Esophagus squamous epithelium (tissue), 5 donors: ENCODE measurements at regions not wholly inside any gene's neighbourhood (a gene's known extent, or its start where the extent isn't known, plus 50 kb on each side); places are given as distances from the start of the nearest gene placed in this dataset.

ENCODE experiments used
- DNase-seq: peaks from one replicate; lab custom pipeline; 2025; lab: John Stamatoyannopoulos, UW
- H3K27ac ChIP-seq, 4 donors: fragments of 200-600 bp; sonication (generic); one replicate each; pipeline ENCODE4 v1.5.1; 2016 to 2019; ENCODE audit warnings: mild to moderate bottlenecking in 1 of 4
- H3K27me3 ChIP-seq, 4 donors: fragments of 200-600 bp; sonication (generic); 1 replicate in 3 of 4; 2 replicates in 1 of 4; pipeline versions ENCODE4 v1.5.1 to v1.6.0; 2017 to 2021; ENCODE audit warnings: antibody characterized with exemption in 1 of 4
- H3K36me3 ChIP-seq, 3 donors: fragments of 200-600 bp; sonication (generic); one replicate each; pipeline ENCODE4 v1.5.1; 2016 to 2019
- H3K4me1 ChIP-seq, 3 donors: fragments of 200-600 bp; sonication (generic); one replicate each; pipeline ENCODE4 v1.5.1; 2017 to 2019
- H3K4me3 ChIP-seq, 4 donors: fragments of 200-600 bp; sonication (generic); 1 replicate in 3 of 4; 2 replicates in 1 of 4; pipeline ENCODE4 v1.5.1; 2016 to 2019; ENCODE audit warnings: mild to moderate bottlenecking in 2 of 4, moderate library complexity in 1 of 4
- H3K9me3 ChIP-seq, 3 donors: fragments of 200-600 bp; sonication (generic); one replicate each; pipeline ENCODE4 v1.5.1; 2016 to 2019
- CTCF ChIP-seq, 6 experiments: fragments of 450-650 bp in 4 of 6; fragments of 200-600 bp in 2 of 6; sonication (generic) in 2 of 6; IDR thresholded peaks; one replicate each; pipeline ENCODE4 v1.5.1; 2016 to 2019; ENCODE audit warnings: antibody characterized with exemption in 6 of 6, mild to moderate bottlenecking in 4 of 6, moderate library complexity in 4 of 6
- POLR2A ChIP-seq, 4 donors: fragments of 450-650 bp; IDR thresholded peaks; one replicate each; pipeline ENCODE4 v1.6.1; 2017; ENCODE audit warnings: antibody characterized with exemption in 4 of 4, mild to moderate bottlenecking in 4 of 4, moderate library complexity in 3 of 4
- WGBS, 2 donors: methylation state at CpG; one replicate each; pipeline ENCODE4 v1.1.5; 2018; 5-methylcytosine and 5-hydroxymethylcytosine counted together
- intact Hi-C: fragments of 100-400 bp; cut with DNase I; formaldehyde crosslinking; loops from one replicate; pipeline ENCODE4 v1.15.0; 2022
- donor health status: DM: yes; HTN: yes; CAD: no.

- H3K4me3 ChIP-seq, result no peak overlapping the region
- H3K27me3 ChIP-seq, result peaks cover 0 to 80% (median 0%) of the 10 kb centered on the region in 4 donors
- no peaks in the 10 kb centered on the region for H3K9me3 ChIP-seq
- DNase-seq, result no peak
- no peak for TF ChIP-seq POLR2A (IDR thresholded peaks at IDR 0.05)
- peak in 1 of 6 experiments; percentile 26 for TF ChIP-seq CTCF (IDR thresholded peaks at IDR 0.05)
- 49 to 57% methylated on average over 2 of the region's 2 CpGs for WGBS, 2 donors
- intact Hi-C loops, result no loop called here
- H3K4me1 ChIP-seq, result peaks cover 0 to 26% (median 5%) of the 10 kb centered on the region in 3 donors
- no peaks in the 10 kb centered on the region for H3K36me3 ChIP-seq
- no peak overlapping the region for H3K27ac ChIP-seq
Observed at GRCh38 chr2:133884739-133885381, 316.6 kb upstream of the NCKAP5 start.

GRCh38 chr2:133885847-133886246 lies 317.6 kb upstream of the NCKAP5 start:
- Histone ChIP-seq H3K27ac (no peak overlapping the region), H3K9me3 (no peaks in the 10 kb centered on the region), H3K4me3 (no peak overlapping the region), H3K36me3 (no peaks in the 10 kb centered on the region), H3K27me3 (peaks cover 0 to 86% (median 0%) of the 10 kb centered on the region in 4 donors), H3K4me1 (peaks cover 0 to 26% (median 5%) of the 10 kb centered on the region in 3 donors)
- 23 to 36% methylated on average over 5 of the region's 5 CpGs for WGBS, 2 donors
- no peak for DNase-seq
- TF ChIP-seq CTCF (IDR thresholded peaks at IDR 0.05) (no peak), POLR2A (IDR thresholded peaks at IDR 0.05) (no peak)
- intact Hi-C loops, result no loop called here

- peak; percentile 36 to 69 (median 59) for TF ChIP-seq CTCF (IDR thresholded peaks at IDR 0.05)
- TF ChIP-seq POLR2A (IDR thresholded peaks at IDR 0.05), result no peak
- no peaks in the 10 kb centered on the region for H3K9me3 ChIP-seq
- DNase-seq, result no peak
- WGBS, 2 donors, result 16 to 24% methylated on average over 17 to 19 of the region's 19 CpGs
- H3K27ac ChIP-seq, result no peak overlapping the region
- peaks cover 0 to 84% (median 0%) of the 10 kb centered on the region in 4 donors for H3K27me3 ChIP-seq
- H3K4me1 ChIP-seq, result peaks cover 0 to 26% (median 5%) of the 10 kb centered on the region in 3 donors
- intact Hi-C loops, result no loop called here
- no peaks in the 10 kb centered on the region for H3K36me3 ChIP-seq
- H3K4me3 ChIP-seq, result no peak overlapping the region
Observed at GRCh38 chr2:133886735-133887675, 318.7 kb upstream of the NCKAP5 start.

GRCh38 chr2:133887676-133888040 lies 319.4 kb upstream of the NCKAP5 start:
- H3K27ac ChIP-seq, result no peak overlapping the region
- peaks cover 0 to 26% (median 5%) of the 10 kb centered on the region in 3 donors for H3K4me1 ChIP-seq
- intact Hi-C loops, result no loop called here
- H3K36me3 ChIP-seq, result no peaks in the 10 kb centered on the region
- no peak overlapping the region for H3K4me3 ChIP-seq
- TF ChIP-seq CTCF (IDR thresholded peaks at IDR 0.05), result no peak
- no peak for TF ChIP-seq POLR2A (IDR thresholded peaks at IDR 0.05)
- H3K27me3 ChIP-seq, result peaks cover 0 to 84% (median 0%) of the 10 kb centered on the region in 4 donors
- WGBS, 2 donors, result 34 to 75% methylated on average over 1 to 4 of the region's 4 CpGs
- no peaks in the 10 kb centered on the region for H3K9me3 ChIP-seq
- DNase-seq, result no peak

- no peaks in the 10 kb centered on the region for H3K36me3 ChIP-seq
- no peaks in the 10 kb centered on the region for H3K9me3 ChIP-seq
- no peak for DNase-seq
- H3K4me3 ChIP-seq, result no peak overlapping the region
- TF ChIP-seq CTCF (IDR thresholded peaks at IDR 0.05) (no peak), POLR2A (IDR thresholded peaks at IDR 0.05) (no peak)
- intact Hi-C loops, result no loop called here
- H3K27me3 ChIP-seq, result peaks cover 0 to 84% (median 0%) of the 10 kb centered on the region in 4 donors
- WGBS, 2 donors, result 85 to 92% methylated on average over 8 of the region's 8 CpGs
- no peak overlapping the region for H3K27ac ChIP-seq
- H3K4me1 ChIP-seq, result peaks cover 0 to 26% (median 5%) of the 10 kb centered on the region in 3 donors
Observed at GRCh38 chr2:133888107-133888506, 319.8 kb upstream of the NCKAP5 start.
